22Rv1 (cell line): ENCODE measurements at regions not wholly inside any gene's neighbourhood (a gene's known extent, or its start where the extent isn't known, plus 50 kb on each side); places are given as distances from the start of the nearest gene placed in this dataset.

ENCODE experiments used
- CTCF ChIP-seq: fragments of 450-650 bp; IDR thresholded peaks from 2 replicates; pipeline ENCODE4 v1.5.1; 2017; ENCODE audit warnings: mild to moderate bottlenecking
- ZFX ChIP-seq: fragments of 450-650 bp; IDR thresholded peaks from 2 replicates; pipeline ENCODE4 v1.6.1; 2017; ENCODE audit warnings: antibody characterized with exemption, borderline replicate concordance

GRCh38 chr12:83244001-83244400 is 557.3 kb downstream of the TMTC2 start:
- TF ChIP-seq CTCF (no peak), ZFX (no peak)
